ENCODE measurements at regions not wholly inside any gene's neighbourhood (a gene's known extent, or its start where the extent isn't known, plus 50 kb on each side); places are given as distances from the start of the nearest gene placed in this dataset.

DNA sequence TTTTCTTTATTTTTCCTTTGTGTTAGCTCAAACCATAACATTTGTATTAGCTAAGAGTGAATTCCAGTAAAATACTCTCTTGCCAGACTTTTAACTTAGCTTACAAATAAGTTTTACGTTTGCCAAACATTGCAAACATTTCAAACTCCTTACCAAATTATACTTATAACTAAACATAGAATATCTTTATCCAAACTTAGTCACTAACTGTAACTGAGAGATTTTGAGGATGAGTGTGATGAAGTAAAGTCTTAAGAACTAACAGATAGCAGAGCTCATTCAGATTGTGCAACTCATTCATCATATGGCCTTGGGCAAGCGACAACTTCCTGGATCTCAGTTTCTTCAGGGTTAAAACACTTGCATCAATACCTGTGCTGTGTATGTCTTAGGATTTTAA, 533.7 kb downstream of the TDRD15 start:
- TF ChIP-seq POLR2AphosphoS5 (IDR thresholded peaks at IDR 0.05; ENCODE audit: low read depth, low read length): no peak
- TF ChIP-seq TAF1 (IDR thresholded peaks at IDR 0.05; ENCODE audit: borderline replicate concordance, insufficient read depth, low read length): no peak
- TF ChIP-seq, protein P1, sequence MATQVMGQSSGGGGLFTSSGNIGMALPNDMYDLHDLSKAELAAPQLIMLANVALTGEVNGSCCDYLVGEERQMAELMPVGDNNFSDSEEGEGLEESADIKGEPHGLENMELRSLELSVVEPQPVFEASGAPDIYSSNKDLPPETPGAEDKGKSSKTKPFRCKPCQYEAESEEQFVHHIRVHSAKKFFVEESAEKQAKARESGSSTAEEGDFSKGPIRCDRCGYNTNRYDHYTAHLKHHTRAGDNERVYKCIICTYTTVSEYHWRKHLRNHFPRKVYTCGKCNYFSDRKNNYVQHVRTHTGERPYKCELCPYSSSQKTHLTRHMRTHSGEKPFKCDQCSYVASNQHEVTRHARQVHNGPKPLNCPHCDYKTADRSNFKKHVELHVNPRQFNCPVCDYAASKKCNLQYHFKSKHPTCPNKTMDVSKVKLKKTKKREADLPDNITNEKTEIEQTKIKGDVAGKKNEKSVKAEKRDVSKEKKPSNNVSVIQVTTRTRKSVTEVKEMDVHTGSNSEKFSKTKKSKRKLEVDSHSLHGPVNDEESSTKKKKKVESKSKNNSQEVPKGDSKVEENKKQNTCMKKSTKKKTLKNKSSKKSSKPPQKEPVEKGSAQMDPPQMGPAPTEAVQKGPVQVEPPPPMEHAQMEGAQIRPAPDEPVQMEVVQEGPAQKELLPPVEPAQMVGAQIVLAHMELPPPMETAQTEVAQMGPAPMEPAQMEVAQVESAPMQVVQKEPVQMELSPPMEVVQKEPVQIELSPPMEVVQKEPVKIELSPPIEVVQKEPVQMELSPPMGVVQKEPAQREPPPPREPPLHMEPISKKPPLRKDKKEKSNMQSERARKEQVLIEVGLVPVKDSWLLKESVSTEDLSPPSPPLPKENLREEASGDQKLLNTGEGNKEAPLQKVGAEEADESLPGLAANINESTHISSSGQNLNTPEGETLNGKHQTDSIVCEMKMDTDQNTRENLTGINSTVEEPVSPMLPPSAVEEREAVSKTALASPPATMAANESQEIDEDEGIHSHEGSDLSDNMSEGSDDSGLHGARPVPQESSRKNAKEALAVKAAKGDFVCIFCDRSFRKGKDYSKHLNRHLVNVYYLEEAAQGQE (IDR thresholded peaks at IDR 0.05; ENCODE audit: insufficient read depth in 1 of 2, low read depth in 2 of 2, low read length in 2 of 2): no peak
- TF ChIP-seq SIN3A (IDR thresholded peaks at IDR 0.05; ENCODE audit: borderline replicate concordance, insufficient read depth, low read length): no peak

All from PFSK-1 (cell line).